Activated CD4-positive, alpha-beta T cell treated with anti-CD3 and anti-CD28 coated beads, Interleukin-2, amount 50 U/mL, for 4 hours (primary cell): ENCODE measurements at regions not wholly inside any gene's neighbourhood (a gene's known extent, or its start where the extent isn't known, plus 50 kb on each side); places are given as distances from the start of the nearest gene placed in this dataset.
"Not testable (repeated sequence)": the region's sequence is repeated elsewhere in the genome, so short reads cannot be mapped to it uniquely, and the experiment has no call there.

ENCODE experiments used
- DNase-seq, 2 experiments: peaks; one replicate each; pipeline ENCODE4 v3.0.0-alpha.2; 2020

DNA sequence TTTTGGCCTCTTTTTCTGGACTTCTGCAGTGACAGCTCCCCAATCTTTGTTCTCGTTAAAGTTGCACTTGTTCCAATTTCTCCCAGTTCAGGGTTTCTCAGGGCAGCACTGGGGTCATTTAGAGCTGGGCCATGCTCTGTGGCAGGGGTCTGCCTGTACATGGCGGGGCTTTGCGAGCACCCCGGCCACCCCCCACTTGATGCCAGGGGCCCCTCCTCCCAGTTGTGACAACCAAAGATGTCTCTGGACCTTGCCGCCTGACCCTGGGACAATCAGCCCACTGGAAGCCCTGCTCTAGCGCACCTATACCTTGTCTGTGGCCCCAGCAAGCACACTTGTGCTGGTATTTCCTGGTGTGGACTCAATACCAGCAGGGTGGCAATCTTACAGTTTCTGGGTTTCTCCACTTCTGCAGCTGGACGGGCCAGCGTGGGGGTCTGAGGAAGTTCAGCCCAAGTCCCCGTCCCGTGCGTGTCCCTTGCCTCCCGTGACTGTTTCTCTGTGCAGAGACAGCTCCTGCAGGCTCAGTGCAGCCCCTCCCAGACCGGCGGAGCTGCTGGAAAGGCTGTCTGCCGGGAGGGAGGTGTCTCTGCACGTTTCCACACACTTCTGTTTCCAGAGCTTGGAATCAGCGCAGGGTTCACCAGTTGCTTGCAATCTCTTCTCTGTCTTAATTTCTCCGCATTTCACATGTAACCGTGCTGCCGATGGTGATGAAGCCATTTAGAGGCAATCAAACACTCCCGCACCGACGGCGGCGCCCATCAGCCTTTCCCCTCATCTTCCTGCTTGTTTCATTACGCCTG, 1328.9 kb downstream of the BRD1 start:
- DNase-seq = no peak

DNA sequence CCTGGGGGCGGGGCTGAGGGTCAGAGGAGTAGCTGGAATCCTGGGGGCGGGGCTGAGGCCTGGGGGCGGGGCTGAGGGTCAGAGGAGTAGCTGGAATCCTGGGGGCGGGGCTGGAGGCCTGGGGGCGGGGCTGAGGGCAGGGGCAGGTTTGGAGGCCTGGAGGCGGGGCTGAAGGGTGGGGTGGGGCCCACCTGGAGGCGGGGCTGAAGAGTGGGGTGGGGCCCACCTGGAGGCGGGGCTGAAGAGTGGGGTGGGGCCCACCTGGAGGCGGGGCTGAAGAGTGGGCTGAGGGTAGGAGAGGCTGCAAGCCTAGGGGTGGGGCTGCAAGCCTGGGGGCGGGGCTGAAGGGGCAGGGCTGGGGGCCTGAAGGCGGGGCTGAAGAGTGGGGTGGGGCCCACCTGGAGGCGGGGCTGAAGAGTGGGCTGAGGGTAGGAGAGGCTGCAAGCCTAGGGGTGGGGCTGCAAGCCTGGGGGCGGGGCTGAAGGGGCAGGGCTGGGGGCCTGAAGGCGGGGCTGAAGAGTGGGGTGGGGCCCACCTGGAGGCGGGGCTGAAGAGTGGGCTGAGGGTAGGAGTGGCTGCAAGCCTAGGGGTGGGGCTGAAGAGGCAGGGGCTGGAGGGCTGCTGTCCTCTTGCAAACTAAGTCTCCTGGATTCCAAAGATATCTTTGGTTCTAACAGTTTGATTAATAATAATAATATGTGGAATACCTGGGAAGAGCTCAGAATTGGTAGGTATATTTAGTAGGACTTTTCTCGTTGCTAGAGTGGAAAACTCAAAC, 1329.7 kb downstream of the BRD1 start:
- not testable (repeated sequence) for DNase-seq

GRCh38 chr22:48496987-48497650, 1330.6 kb downstream of the BRD1 start:
- DNase-seq = no peak

DNA sequence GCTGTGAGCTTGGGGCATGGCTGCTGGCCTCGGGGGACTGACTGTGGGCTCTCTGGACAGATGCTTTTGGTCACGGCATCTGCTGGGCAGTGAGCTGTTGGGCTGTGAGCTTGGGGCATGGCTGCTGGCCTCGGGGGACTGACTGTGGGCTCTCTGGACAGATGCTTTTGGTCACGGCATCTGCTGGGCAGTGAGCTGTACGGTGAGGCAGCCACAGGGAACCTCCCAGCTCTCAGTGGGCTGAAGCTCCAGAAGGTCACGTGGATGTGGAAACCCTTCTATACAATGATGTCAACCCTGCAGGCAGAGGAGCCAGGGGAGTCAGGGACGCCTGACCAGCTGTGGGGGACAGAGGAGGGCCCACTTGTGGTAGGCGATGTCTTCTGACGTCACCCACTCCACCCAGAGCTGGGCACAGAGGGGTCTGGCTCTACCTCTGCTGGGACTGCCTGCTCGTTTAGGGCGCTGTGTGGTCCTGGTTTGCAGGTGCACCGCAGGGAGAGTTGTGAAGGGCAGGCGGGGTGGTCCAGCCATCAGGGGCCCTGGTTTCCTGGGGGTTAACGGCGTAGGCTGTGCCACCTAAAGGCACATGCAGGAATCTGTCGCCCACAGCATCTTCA, 1331.3 kb downstream of the BRD1 start:
- DNase-seq = no peak

- no peak for DNase-seq
Observed at GRCh38 chr22:48495751-48496080, 1332.0 kb downstream of the BRD1 start.

- DNase-seq = no peak
Observed at GRCh38 chr22:48494968-48495750, 1332.5 kb downstream of the BRD1 start.

DNA sequence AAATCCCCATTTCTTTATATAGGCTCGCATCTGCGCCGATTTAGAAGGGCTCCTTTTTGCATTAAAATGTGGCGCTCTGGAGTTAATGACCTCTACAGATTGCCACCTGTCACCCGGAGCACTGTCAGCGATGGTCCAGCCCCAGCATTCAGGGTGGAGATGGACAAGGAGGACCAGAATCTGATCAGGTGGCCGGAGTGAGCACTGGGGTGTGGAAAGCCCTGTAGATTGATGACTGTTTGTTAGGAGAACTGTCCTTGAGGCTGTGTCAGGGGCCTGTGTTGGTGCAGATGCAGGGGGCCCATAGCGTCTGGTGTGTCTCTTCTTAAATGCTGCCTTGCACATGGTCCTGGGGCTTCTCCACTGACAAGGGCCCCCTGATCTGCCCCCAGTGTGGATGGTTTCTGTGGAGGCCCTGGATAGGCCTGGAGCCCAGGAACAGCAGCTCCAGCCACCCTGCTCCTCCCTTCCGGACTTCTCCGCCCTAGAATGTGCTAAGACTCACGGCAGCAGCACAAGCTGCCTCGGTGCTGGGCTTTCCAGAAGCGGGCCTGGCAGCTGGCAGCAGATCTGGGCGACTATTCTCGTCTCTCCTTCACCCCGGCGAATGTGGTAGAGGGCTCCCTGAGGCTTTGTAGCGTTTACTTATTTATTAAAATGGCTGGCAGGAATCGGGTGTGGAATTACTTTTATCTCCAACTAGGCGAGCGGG, 1333.3 kb downstream of the BRD1 start:
- DNase-seq = no peak

DNA sequence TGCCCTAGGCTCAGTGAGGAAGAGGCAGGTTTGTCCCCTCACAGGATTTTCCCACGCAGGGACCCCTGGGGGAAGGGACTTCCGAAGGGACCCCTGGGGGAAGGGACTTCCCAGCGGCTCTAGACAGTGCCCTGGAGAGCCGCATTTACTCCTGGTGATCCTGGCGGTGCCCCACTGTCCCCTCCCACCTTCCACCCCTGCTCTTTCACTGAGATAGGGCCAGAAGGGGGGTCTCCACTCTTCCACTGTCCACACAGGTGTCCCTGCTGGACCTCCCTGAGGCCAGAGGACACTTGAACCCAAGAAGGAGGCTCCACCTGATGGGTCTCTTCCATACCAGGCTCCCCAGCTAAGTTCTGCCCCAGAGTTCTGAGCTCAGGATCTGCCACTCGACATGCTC, 1333.9 kb downstream of the BRD1 start:
- DNase-seq = no peak

- DNase-seq = no peak
Observed at GRCh38 chr22:48492366-48493320, 1335.0 kb downstream of the BRD1 start.

DNA sequence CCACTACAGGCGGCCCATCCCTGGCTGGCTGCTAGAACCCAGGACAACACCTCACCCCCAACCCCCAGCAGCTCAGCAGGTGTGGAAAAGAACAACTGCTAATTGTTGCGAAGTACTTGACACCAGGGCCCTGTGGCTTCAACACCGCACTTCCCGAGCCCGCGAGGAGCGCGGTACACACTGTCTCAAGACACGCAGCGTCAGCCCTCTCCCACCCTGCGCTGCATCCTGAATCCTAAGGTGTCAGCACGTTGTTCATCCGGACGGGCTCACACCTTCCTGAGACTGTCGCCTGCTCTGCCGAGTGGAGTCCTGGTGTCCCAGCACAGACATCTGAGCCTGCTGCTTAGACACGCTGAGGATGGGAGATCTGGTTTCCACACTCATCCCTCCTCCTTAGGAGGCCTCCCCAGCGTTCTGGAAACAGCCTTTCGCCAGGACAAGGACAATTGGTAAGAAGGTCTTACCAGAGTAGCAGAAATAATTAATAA, 1336.2 kb downstream of the BRD1 start:
- DNase-seq = no peak

GRCh38 chr22:48490500-48491411, 1336.9 kb downstream of the BRD1 start:
- DNase-seq = no peak

DNA sequence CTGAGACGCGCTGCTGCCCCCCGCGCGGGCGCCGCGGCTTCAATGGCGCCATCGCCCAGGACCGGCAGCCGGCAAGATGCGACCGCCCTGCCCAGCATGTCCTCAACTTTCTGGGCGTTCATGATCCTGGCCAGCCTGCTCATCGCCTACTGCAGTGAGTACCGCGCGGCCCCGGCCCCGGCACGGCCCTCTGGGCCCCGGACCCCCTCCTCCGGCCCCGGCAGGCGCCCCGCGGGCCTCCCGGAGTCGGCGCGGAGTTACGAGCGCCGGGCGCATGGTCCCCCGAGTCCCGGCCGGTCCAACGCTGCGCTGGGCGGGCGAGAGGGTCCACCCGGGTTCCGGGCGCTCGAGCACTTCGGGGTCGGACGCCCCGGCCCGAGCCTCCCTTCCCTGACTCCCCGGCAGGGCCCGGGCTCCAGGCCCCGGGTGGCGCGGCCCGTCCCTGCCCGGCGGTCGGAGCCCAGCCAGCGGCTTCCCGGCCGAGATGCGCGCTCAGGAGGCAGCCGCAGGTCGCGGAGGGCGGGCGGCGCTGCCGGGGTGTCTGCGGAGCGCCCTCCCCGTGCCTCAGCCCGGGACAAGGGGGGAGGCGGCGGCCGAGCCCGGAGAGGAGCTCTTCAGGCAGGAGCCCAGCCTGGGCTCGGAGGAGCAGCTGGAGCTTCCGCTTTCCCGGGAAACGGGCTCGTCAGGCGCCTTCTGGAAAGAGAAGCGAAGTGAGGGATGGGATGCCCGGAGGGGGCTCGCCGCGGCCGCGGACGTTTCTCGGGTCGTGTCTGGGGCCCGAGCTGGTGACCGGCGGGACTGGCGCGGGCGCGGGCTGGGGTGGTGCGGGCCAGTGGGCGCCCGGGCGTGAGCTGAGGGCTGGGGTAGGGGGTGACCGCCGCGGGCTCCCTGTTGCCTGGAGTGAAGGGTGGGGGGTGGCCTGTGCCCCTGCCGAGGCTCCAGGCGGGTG, 1337.8 kb downstream of the BRD1 start:
- DNase-seq = no peak

DNA sequence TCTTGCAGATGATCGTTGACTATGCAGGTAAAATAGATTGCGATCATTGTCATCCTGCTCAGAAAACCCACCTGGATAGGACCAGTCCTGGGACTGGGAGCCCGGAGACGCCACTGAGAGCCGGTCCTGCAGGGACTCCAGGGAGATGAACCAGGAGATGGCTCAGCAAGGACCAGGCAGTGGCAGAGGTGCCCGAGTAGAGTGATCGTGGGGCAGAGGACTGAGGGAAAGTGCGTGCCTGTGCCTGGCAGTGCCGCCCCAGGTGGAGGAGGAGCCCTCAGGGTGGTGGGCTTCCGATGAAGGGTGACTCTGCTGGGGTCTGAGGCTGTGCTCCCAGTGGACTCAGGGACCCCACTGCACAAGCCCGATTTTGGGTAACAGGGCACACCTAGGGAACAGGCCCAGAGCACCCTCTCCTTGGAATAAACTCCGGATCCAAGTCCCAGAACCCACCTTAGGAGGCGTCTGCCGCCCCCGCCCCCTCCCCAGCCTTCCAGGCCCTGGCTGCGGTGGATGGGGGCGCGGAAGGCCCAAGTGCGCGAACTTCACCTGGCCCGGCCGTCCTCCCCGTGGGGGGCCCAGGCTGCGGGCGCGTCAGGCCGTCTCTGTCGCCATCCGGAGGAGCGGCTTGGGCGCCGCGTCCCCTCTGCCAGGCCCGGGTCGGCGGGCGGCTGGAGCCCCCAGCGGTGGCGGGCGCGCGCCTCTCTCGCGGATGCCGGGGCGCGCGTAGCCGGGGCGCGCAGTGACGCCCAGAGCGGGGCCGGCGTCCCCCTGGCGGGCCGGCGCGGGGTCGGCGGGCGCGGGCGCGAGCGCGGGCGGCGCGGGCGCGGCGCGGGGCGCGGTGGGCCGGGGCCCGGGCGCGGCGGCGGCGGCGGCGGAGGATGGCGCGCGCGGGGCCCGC, 1338.8 kb downstream of the BRD1 start:
- no peak for DNase-seq

- no peak for DNase-seq
Observed at GRCh38 chr22:48488149-48488551, 1339.5 kb downstream of the BRD1 start.

GRCh38 chr22:48486558-48486957, 1341.1 kb downstream of the BRD1 start:
- DNase-seq = no peak

GRCh38 chr22:48486134-48486532, 1341.5 kb downstream of the BRD1 start:
- no peak for DNase-seq
